KMS-11 (cell line): ENCODE measurements at regions not wholly inside any gene's neighbourhood (a gene's known extent, or its start where the extent isn't known, plus 50 kb on each side); places are given as distances from the start of the nearest gene placed in this dataset.

ENCODE experiments used
- H2AFZ ChIP-seq: fragments of 200-600 bp; sonication (generic); 2 replicates; pipeline ENCODE4 v1.6.1; 2016; ENCODE audit warnings: antibody characterized with exemption, mixed run types, low read depth
- H3K27ac ChIP-seq: fragments of 200-600 bp; sonication (generic); 2 replicates; pipeline ENCODE4 v1.6.1; 2016; ENCODE audit warnings: mild to moderate bottlenecking, mixed run types
- H3K27me3 ChIP-seq: fragments of 200-600 bp; sonication (generic); 2 replicates; pipeline ENCODE4 v1.6.1; 2017; ENCODE audit warnings: mild to moderate bottlenecking, low read depth, mixed run types, moderate library complexity; ENCODE audit not compliant: insufficient read depth
- H3K36me3 ChIP-seq: fragments of 200-600 bp; sonication (generic); 2 replicates; pipeline ENCODE4 v1.6.1; 2017; ENCODE audit warnings: mild to moderate bottlenecking, mixed run types; ENCODE audit not compliant: insufficient read depth
- H3K4me1 ChIP-seq: fragments of 200-600 bp; sonication (generic); 2 replicates; pipeline ENCODE4 v1.6.1; 2016; ENCODE audit warnings: mild to moderate bottlenecking, low read depth, mixed run types; ENCODE audit not compliant: poor library complexity, severe bottlenecking
- H3K4me2 ChIP-seq: fragments of 200-600 bp; sonication (generic); 2 replicates; pipeline ENCODE4 v1.7.0; 2016; ENCODE audit warnings: mild to moderate bottlenecking, mixed run types
- H3K4me3 ChIP-seq: fragments of 200-600 bp; sonication (generic); IDR thresholded peaks from 2 replicates; pipeline ENCODE4 v1.6.1; 2017; ENCODE audit warnings: low read depth, low read length, mixed read lengths; ENCODE audit not compliant: insufficient read depth
- H3K79me2 ChIP-seq: fragments of 200-600 bp; sonication (generic); 2 replicates; pipeline ENCODE4 v1.6.1; 2016; ENCODE audit warnings: low read depth, mixed run types; ENCODE audit not compliant: insufficient read depth
- H3K9ac ChIP-seq: fragments of 200-600 bp; sonication (generic); 2 replicates; pipeline ENCODE4 v1.6.1; 2016; ENCODE audit warnings: mild to moderate bottlenecking, mixed run types
- H4K20me1 ChIP-seq: fragments of 200-600 bp; sonication (generic); 2 replicates; pipeline ENCODE4 v1.6.1; 2016; ENCODE audit warnings: mild to moderate bottlenecking, mixed run types; ENCODE audit not compliant: insufficient read depth
- TF ChIP-seq, protein P1 (sequence below): fragments of 200-600 bp; sonication (generic); conservative IDR thresholded peaks from 2 replicates; pipeline ENCODE4 v1.6.1; 2017; ENCODE audit warnings: low read depth, mild to moderate bottlenecking, antibody characterized with exemption, low read length, moderate library complexity, mixed read lengths

DNA sequence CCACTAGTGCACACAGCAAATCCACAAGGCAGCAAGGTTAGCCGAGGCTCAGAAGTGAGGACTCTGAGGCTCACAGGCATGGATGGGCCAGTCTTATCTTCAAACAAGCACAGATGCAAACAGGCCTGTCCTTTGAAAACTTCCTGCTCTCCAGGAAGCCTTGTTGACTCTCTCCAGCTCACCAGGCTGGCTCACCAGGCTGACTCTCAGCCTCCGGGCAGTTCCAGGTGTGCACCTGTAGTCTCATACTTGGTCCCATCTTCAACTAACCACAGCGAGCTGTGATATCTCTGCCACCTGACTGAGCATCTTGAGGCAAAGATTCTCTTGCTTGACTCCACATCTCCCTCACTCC is 173.9 kb upstream of the ZMIZ1 start:
- no peak overlapping the region for H3K9ac ChIP-seq
- TF ChIP-seq, protein P1, sequence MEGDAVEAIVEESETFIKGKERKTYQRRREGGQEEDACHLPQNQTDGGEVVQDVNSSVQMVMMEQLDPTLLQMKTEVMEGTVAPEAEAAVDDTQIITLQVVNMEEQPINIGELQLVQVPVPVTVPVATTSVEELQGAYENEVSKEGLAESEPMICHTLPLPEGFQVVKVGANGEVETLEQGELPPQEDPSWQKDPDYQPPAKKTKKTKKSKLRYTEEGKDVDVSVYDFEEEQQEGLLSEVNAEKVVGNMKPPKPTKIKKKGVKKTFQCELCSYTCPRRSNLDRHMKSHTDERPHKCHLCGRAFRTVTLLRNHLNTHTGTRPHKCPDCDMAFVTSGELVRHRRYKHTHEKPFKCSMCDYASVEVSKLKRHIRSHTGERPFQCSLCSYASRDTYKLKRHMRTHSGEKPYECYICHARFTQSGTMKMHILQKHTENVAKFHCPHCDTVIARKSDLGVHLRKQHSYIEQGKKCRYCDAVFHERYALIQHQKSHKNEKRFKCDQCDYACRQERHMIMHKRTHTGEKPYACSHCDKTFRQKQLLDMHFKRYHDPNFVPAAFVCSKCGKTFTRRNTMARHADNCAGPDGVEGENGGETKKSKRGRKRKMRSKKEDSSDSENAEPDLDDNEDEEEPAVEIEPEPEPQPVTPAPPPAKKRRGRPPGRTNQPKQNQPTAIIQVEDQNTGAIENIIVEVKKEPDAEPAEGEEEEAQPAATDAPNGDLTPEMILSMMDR = no peak
- no peak overlapping the region for H3K4me3 ChIP-seq
- no peaks in the 10 kb centered on the region for H3K36me3 ChIP-seq
- H3K79me2 ChIP-seq = no peaks in the 10 kb centered on the region
- H3K4me1 ChIP-seq = no peaks in the 10 kb centered on the region
- no peak overlapping the region for H2AFZ ChIP-seq
- H3K27ac ChIP-seq = no peak overlapping the region
- H3K4me2 ChIP-seq = no peak overlapping the region
- no peaks in the 10 kb centered on the region for H3K27me3 ChIP-seq
- H4K20me1 ChIP-seq = no peaks in the 10 kb centered on the region

DNA sequence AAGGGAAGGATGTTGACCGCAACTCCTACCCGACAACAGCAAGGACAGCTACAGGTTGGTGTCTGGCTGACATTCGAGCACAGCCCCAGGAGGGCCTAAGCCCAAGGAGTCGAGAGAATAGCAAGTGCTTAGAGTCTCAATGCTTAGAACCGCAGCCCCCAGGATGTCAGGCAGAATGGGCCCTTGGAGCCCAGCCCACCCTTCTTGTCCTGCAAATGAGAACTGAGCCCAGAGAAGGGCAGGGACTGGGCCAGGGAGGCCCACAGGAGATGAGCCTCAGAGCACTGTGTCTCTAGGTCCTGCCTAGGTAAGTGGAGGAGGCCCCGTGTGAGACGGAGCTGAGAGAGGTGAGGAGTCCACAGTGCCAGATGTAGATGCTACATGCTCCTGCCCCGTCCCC is 173.3 kb upstream of the ZMIZ1 start:
- Histone ChIP-seq H3K9ac (no peak overlapping the region), H4K20me1 (no peaks in the 10 kb centered on the region), H3K79me2 (no peaks in the 10 kb centered on the region), H3K27ac (no peak overlapping the region), H3K27me3 (no peaks in the 10 kb centered on the region), H2AFZ (no peak overlapping the region), H3K4me3 (no peak overlapping the region), H3K4me1 (no peaks in the 10 kb centered on the region), H3K4me2 (no peak overlapping the region), H3K36me3 (no peaks in the 10 kb centered on the region)
- TF ChIP-seq, protein P1 = no peak

DNA sequence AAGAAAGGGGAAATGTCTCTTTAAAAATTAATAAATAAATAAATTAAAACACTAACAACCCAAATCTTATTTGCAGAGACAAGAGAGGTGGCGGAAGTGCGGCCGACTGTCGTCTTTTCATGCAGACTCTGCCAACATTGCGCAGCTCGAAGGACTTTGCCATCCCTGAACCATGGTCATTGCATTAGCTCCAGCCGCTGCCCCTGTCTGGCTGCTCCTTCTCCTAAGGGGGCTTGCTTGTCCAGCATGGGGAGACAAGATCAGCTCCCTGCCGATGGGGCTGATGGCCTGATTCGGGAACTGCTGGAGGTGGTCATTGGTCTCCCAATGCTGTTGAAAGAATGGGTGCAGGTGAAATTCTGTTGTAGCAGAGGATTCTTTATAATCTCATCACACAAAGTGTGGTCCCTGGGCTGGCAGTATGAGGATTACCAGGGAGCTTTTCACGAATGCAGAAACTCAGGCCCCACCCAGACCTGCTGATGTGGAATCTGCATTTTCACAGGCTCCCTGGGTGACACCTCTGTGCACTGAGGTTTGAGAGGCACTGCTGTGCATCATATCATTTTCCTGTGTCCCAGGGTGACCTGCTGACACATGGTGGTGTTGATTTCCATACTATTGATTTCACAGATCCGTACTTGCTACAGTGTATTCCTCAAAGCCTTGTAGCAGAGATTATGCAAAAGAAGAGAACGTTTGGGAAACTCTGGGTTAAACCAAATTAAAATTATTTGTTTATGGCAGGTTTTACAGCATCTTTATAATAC is 172.4 kb upstream of the ZMIZ1 start:
- Histone ChIP-seq H3K27ac (no peak overlapping the region), H3K4me1 (no peaks in the 10 kb centered on the region), H2AFZ (no peak overlapping the region), H3K79me2 (no peaks in the 10 kb centered on the region), H3K36me3 (no peaks in the 10 kb centered on the region), H3K4me2 (no peak overlapping the region), H3K4me3 (no peak overlapping the region), H3K27me3 (no peaks in the 10 kb centered on the region), H4K20me1 (no peaks in the 10 kb centered on the region), H3K9ac (no peak overlapping the region)
- TF ChIP-seq, protein P1 = no peak

DNA sequence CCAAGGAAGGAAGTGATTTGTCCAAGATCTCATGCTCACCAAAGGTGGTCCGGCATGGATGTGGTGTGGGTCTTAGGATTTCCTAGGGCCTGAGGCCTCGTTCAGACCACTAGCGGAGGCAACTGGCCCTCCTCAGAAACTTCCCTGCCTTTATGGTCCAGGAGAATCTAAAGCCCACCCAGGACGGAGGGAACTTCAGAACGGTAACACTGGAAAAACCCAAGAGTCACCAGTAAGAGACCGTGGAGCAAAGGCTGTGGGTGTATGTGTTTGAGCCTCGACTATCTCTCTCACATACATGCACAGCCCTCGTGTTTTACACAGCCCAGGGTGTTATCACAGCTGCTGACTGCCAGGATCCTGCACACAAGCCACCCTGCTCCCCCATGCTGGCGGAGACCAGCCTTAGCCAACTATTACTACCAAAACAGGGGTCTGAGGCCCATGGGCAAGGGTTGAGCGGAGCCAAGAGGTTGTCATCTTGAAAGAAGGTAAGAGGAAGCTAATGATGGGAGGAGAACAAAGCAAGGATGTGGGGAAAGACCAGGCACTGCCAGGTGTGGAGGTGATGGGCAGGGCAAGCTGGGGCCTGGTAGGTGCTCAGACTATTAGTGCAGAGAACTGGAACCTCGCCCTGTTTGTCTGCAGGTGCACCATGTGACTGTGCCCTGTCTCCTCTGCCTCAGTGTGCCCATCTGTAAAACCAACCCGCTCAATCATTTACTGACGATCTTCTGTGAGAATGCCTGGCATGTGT is 170.2 kb upstream of the ZMIZ1 start:
- no peaks in the 10 kb centered on the region for H4K20me1 ChIP-seq
- H3K27ac ChIP-seq = no peak overlapping the region
- H3K4me2 ChIP-seq = no peak overlapping the region
- H3K9ac ChIP-seq = no peak overlapping the region
- TF ChIP-seq, protein P1 = no peak
- H3K4me3 ChIP-seq = no peak overlapping the region
- H3K79me2 ChIP-seq = no peaks in the 10 kb centered on the region
- H3K4me1 ChIP-seq = no peaks in the 10 kb centered on the region
- no peak overlapping the region for H2AFZ ChIP-seq
- no peaks in the 10 kb centered on the region for H3K36me3 ChIP-seq
- H3K27me3 ChIP-seq = no peaks in the 10 kb centered on the region
